ENCODE measurements at regions not wholly inside any gene's neighbourhood (a gene's known extent, or its start where the extent isn't known, plus 50 kb on each side); places are given as distances from the start of the nearest gene placed in this dataset.

GRCh38 chr3:176953106-176954060 lies 243.9 kb downstream of the TBL1XR1 start:
- no peak overlapping the region for H2AFZ ChIP-seq (ENCODE audit: low read length)
- H3K79me2 ChIP-seq (ENCODE audit: low read length): no peaks in the 10 kb centered on the region
- H3K36me3 ChIP-seq (ENCODE audit: insufficient read depth, low read length): no peaks in the 10 kb centered on the region
- no peak overlapping the region for H3K9ac ChIP-seq (ENCODE audit: low read length)
- no peaks in the 10 kb centered on the region for H3K4me1 ChIP-seq (ENCODE audit: low read length)
- H3K9me2 ChIP-seq (replicated peaks; ENCODE audit: insufficient read depth, low read length): no peaks in the 10 kb centered on the region
- H3K4me3 ChIP-seq (ENCODE audit: low read length): no peak overlapping the region
- no peak overlapping the region for H3K27ac ChIP-seq (ENCODE audit: low read length)
- no peaks in the 10 kb centered on the region for H3K27me3 ChIP-seq (ENCODE audit: low read length)
- no peak for DNase-seq
- H3K4me2 ChIP-seq (ENCODE audit: low read depth, low read length, poor library complexity, severe bottlenecking): no peak overlapping the region
- no peaks in the 10 kb centered on the region for H4K20me1 ChIP-seq (ENCODE audit: insufficient read depth, low read depth, low read length)
- no peaks in the 10 kb centered on the region for H3K9me3 ChIP-seq (ENCODE audit: low read length)

GRCh38 chr3:176951586-176952292 lies 245.5 kb downstream of the TBL1XR1 start:
- H3K27me3 ChIP-seq (ENCODE audit: low read length): no peaks in the 10 kb centered on the region

GRCh38 chr3:176951144-176951543 lies 246.1 kb downstream of the TBL1XR1 start:
- H3K4me3 ChIP-seq (ENCODE audit: low read length): no peak overlapping the region
- no peaks in the 10 kb centered on the region for H3K79me2 ChIP-seq (ENCODE audit: low read length)
- no peak overlapping the region for H3K4me2 ChIP-seq (ENCODE audit: low read depth, low read length, poor library complexity, severe bottlenecking)
- H3K9me3 ChIP-seq (ENCODE audit: low read length): no peaks in the 10 kb centered on the region
- no peaks in the 10 kb centered on the region for H3K36me3 ChIP-seq (ENCODE audit: insufficient read depth, low read length)
- no peaks in the 10 kb centered on the region for H4K20me1 ChIP-seq (ENCODE audit: insufficient read depth, low read depth, low read length)
- H2AFZ ChIP-seq (ENCODE audit: low read length): no peak overlapping the region
- no peak overlapping the region for H3K9ac ChIP-seq (ENCODE audit: low read length)
- H3K27ac ChIP-seq (ENCODE audit: low read length): no peak overlapping the region
- DNase-seq: no peak
- no peaks in the 10 kb centered on the region for H3K4me1 ChIP-seq (ENCODE audit: low read length)
- no peaks in the 10 kb centered on the region for H3K27me3 ChIP-seq (ENCODE audit: low read length)
- no peaks in the 10 kb centered on the region for H3K9me2 ChIP-seq (replicated peaks; ENCODE audit: insufficient read depth, low read length)

More at GRCh38 chr3:176951586-176952292, 245.5 kb downstream of the TBL1XR1 start:
- no peak overlapping the region for H3K27ac ChIP-seq (ENCODE audit: low read length)
- no peaks in the 10 kb centered on the region for H4K20me1 ChIP-seq (ENCODE audit: insufficient read depth, low read depth, low read length)
- H3K4me1 ChIP-seq (ENCODE audit: low read length): no peaks in the 10 kb centered on the region
- DNase-seq: no peak
- no peaks in the 10 kb centered on the region for H3K9me2 ChIP-seq (replicated peaks; ENCODE audit: insufficient read depth, low read length)
- no peak overlapping the region for H3K4me3 ChIP-seq (ENCODE audit: low read length)
- H3K4me2 ChIP-seq (ENCODE audit: low read depth, low read length, poor library complexity, severe bottlenecking): no peak overlapping the region
- H3K9me3 ChIP-seq (ENCODE audit: low read length): no peaks in the 10 kb centered on the region
- H3K36me3 ChIP-seq (ENCODE audit: insufficient read depth, low read length): no peaks in the 10 kb centered on the region
- no peak overlapping the region for H3K9ac ChIP-seq (ENCODE audit: low read length)
- no peak overlapping the region for H2AFZ ChIP-seq (ENCODE audit: low read length)
- H3K79me2 ChIP-seq (ENCODE audit: low read length): no peaks in the 10 kb centered on the region

GRCh38 chr3:176950743-176951142 lies 246.5 kb downstream of the TBL1XR1 start:
- Histone ChIP-seq H4K20me1 (ENCODE audit: insufficient read depth, low read depth, low read length) (no peaks in the 10 kb centered on the region), H2AFZ (ENCODE audit: low read length) (no peak overlapping the region), H3K36me3 (ENCODE audit: insufficient read depth, low read length) (no peaks in the 10 kb centered on the region), H3K79me2 (ENCODE audit: low read length) (no peaks in the 10 kb centered on the region), H3K27me3 (ENCODE audit: low read length) (no peaks in the 10 kb centered on the region), H3K9me2 (replicated peaks; ENCODE audit: insufficient read depth, low read length) (no peaks in the 10 kb centered on the region), H3K27ac (ENCODE audit: low read length) (no peak overlapping the region), H3K4me3 (ENCODE audit: low read length) (no peak overlapping the region), H3K9ac (ENCODE audit: low read length) (no peak overlapping the region), H3K4me1 (ENCODE audit: low read length) (no peaks in the 10 kb centered on the region), H3K9me3 (ENCODE audit: low read length) (no peaks in the 10 kb centered on the region), H3K4me2 (ENCODE audit: low read depth, low read length, poor library complexity, severe bottlenecking) (no peak overlapping the region)
- no peak for DNase-seq

GRCh38 chr3:176948151-176948550 lies 249.1 kb downstream of the TBL1XR1 start:
- no peak for DNase-seq
- H4K20me1 ChIP-seq (ENCODE audit: insufficient read depth, low read depth, low read length): no peaks in the 10 kb centered on the region

GRCh38 chr3:176946202-176946601 lies 251.1 kb downstream of the TBL1XR1 start:
- no peak for DNase-seq
- Histone ChIP-seq H3K9me3 (ENCODE audit: low read length) (no peaks in the 10 kb centered on the region), H3K9me2 (replicated peaks; ENCODE audit: insufficient read depth, low read length) (no peaks in the 10 kb centered on the region), H3K4me2 (ENCODE audit: low read depth, low read length, poor library complexity, severe bottlenecking) (no peak overlapping the region), H3K79me2 (ENCODE audit: low read length) (no peaks in the 10 kb centered on the region), H3K4me3 (ENCODE audit: low read length) (no peak overlapping the region), H4K20me1 (ENCODE audit: insufficient read depth, low read depth, low read length) (no peaks in the 10 kb centered on the region), H2AFZ (ENCODE audit: low read length) (no peak overlapping the region), H3K27ac (ENCODE audit: low read length) (no peak overlapping the region), H3K9ac (ENCODE audit: low read length) (no peak overlapping the region), H3K27me3 (ENCODE audit: low read length) (no peaks in the 10 kb centered on the region), H3K36me3 (ENCODE audit: insufficient read depth, low read length) (no peaks in the 10 kb centered on the region), H3K4me1 (ENCODE audit: low read length) (no peaks in the 10 kb centered on the region)

More at GRCh38 chr3:176948151-176948550, 249.1 kb downstream of the TBL1XR1 start:
- H3K4me3 ChIP-seq (ENCODE audit: low read length): no peak overlapping the region
- no peaks in the 10 kb centered on the region for H3K79me2 ChIP-seq (ENCODE audit: low read length)
- H2AFZ ChIP-seq (ENCODE audit: low read length): no peak overlapping the region
- no peaks in the 10 kb centered on the region for H3K4me1 ChIP-seq (ENCODE audit: low read length)
- H3K27me3 ChIP-seq (ENCODE audit: low read length): no peaks in the 10 kb centered on the region
- no peaks in the 10 kb centered on the region for H3K9me2 ChIP-seq (replicated peaks; ENCODE audit: insufficient read depth, low read length)
- H3K9me3 ChIP-seq (ENCODE audit: low read length): no peaks in the 10 kb centered on the region
- H3K4me2 ChIP-seq (ENCODE audit: low read depth, low read length, poor library complexity, severe bottlenecking): no peak overlapping the region
- no peak overlapping the region for H3K27ac ChIP-seq (ENCODE audit: low read length)
- H3K9ac ChIP-seq (ENCODE audit: low read length): no peak overlapping the region
- no peaks in the 10 kb centered on the region for H3K36me3 ChIP-seq (ENCODE audit: insufficient read depth, low read length)

- H3K4me2 ChIP-seq (ENCODE audit: low read depth, low read length, poor library complexity, severe bottlenecking): no peak overlapping the region
- no peak overlapping the region for H3K4me3 ChIP-seq (ENCODE audit: low read length)
- no peaks in the 10 kb centered on the region for H3K9me3 ChIP-seq (ENCODE audit: low read length)
- DNase-seq: no peak
- H3K27ac ChIP-seq (ENCODE audit: low read length): no peak overlapping the region
- no peak overlapping the region for H3K9ac ChIP-seq (ENCODE audit: low read length)
- no peaks in the 10 kb centered on the region for H3K36me3 ChIP-seq (ENCODE audit: insufficient read depth, low read length)
- no peaks in the 10 kb centered on the region for H3K79me2 ChIP-seq (ENCODE audit: low read length)
- no peaks in the 10 kb centered on the region for H4K20me1 ChIP-seq (ENCODE audit: insufficient read depth, low read depth, low read length)
- H3K9me2 ChIP-seq (replicated peaks; ENCODE audit: insufficient read depth, low read length): no peaks in the 10 kb centered on the region
- H3K27me3 ChIP-seq (ENCODE audit: low read length): no peaks in the 10 kb centered on the region
- no peak overlapping the region for H2AFZ ChIP-seq (ENCODE audit: low read length)
- no peaks in the 10 kb centered on the region for H3K4me1 ChIP-seq (ENCODE audit: low read length)
Measured at GRCh38 chr3:176942305-176942704, 255.0 kb downstream of the TBL1XR1 start.

- H3K9me3 ChIP-seq (ENCODE audit: low read length): no peaks in the 10 kb centered on the region
- no peaks in the 10 kb centered on the region for H3K4me1 ChIP-seq (ENCODE audit: low read length)
- H3K79me2 ChIP-seq (ENCODE audit: low read length): no peaks in the 10 kb centered on the region
- H3K36me3 ChIP-seq (ENCODE audit: insufficient read depth, low read length): no peaks in the 10 kb centered on the region
- DNase-seq: no peak
- no peak overlapping the region for H2AFZ ChIP-seq (ENCODE audit: low read length)
- H3K27ac ChIP-seq (ENCODE audit: low read length): no peak overlapping the region
- H3K9me2 ChIP-seq (replicated peaks; ENCODE audit: insufficient read depth, low read length): no peaks in the 10 kb centered on the region
- H3K9ac ChIP-seq (ENCODE audit: low read length): no peak overlapping the region
- no peak overlapping the region for H3K4me3 ChIP-seq (ENCODE audit: low read length)
- H3K4me2 ChIP-seq (ENCODE audit: low read depth, low read length, poor library complexity, severe bottlenecking): no peak overlapping the region
- H3K27me3 ChIP-seq (ENCODE audit: low read length): no peaks in the 10 kb centered on the region
- H4K20me1 ChIP-seq (ENCODE audit: insufficient read depth, low read depth, low read length): no peaks in the 10 kb centered on the region
Measured at GRCh38 chr3:176941689-176942088, 255.6 kb downstream of the TBL1XR1 start.
